GM12874 (cell line): ENCODE measurements at regions not wholly inside any gene's neighbourhood (a gene's known extent, or its start where the extent isn't known, plus 50 kb on each side); places are given as distances from the start of the nearest gene placed in this dataset.

Source experiments
- CTCF ChIP-seq: IDR thresholded peaks from 2 replicates; pipeline ENCODE4 v1.5.1; 2011; ENCODE audit warnings: low read depth, mild to moderate bottlenecking, control low read depth, low read length, moderate library complexity; ENCODE audit not compliant: insufficient read depth

GRCh38 chr12:4120316-4120917 lies 153.1 kb upstream of the CCND2 start:
- no peak for TF ChIP-seq CTCF

GRCh38 chr12:4119157-4119761 lies 154.3 kb upstream of the CCND2 start:
- no peak for TF ChIP-seq CTCF

- no peak for TF ChIP-seq CTCF
Observed at GRCh38 chr12:4118601-4119156, 154.9 kb upstream of the CCND2 start.

- TF ChIP-seq CTCF = no peak
Observed at GRCh38 chr12:4118017-4118510, 155.5 kb upstream of the CCND2 start.

- TF ChIP-seq CTCF = no peak
Observed at GRCh38 chr12:4117386-4118016, 156.1 kb upstream of the CCND2 start.

- TF ChIP-seq CTCF = no peak
Observed at GRCh38 chr12:4116251-4117111, 157.1 kb upstream of the CCND2 start.

GRCh38 chr12:4115570-4115969 lies 158.0 kb upstream of the CCND2 start:
- no peak for TF ChIP-seq CTCF
